GM19324 (cell line): ENCODE measurements at regions not wholly inside any gene's neighbourhood (a gene's known extent, or its start where the extent isn't known, plus 50 kb on each side); places are given as distances from the start of the nearest gene placed in this dataset.
A peak's percentile ranks its signal among the peaks of the same experiment; 100 is the strongest.
"Not testable (repeated sequence)": the region's sequence is repeated elsewhere in the genome, so short reads cannot be mapped to it uniquely, and the experiment has no call there.

ENCODE experiments used
- ATAC-seq: cut with Tn5 transposase; IDR thresholded peaks from one replicate; pipeline ENCODE4 v1.9.1; 2021; ENCODE audit warnings: mild to moderate bottlenecking, moderate library complexity; ENCODE audit not compliant: unreplicated experiment, low FRiP score

DNA sequence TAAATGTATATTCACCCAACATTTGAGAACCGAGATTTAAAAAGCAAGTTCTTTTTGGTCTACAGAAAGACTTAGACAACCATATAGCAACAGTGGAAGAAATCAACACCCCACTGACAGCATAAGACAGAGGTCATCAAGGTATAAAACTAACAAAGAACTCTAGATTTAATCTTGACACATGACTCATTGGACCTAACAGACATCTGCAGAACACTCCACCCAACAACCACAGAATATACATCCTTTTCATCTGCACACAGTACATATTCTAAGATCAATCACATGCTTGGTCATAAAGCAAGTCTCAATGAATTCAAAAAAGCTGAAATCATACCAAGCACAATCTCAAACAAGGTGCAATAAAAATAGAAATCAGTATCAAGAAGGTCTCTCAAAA lies 65.8 kb downstream of the SPIN4 start:
- no peak for ATAC-seq

DNA sequence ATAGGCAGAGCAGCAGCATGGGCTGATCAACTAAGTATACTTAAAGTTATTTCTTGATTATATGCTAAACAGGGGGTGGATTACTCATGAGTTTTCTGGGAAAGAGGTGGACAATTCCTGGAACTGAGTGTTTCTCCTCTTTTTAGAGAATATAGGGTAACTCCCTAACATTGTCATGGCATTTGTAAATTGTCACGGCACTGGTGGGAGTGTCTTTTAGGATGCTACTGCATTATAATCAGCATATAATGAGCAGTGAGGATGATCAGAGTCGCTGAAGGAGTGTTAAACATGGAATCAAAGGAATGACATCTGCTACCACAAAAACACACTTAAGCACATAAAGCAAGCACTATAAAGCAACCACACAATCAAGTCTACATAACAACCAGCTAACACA lies 66.5 kb downstream of the SPIN4 start:
- ATAC-seq: no peak

DNA sequence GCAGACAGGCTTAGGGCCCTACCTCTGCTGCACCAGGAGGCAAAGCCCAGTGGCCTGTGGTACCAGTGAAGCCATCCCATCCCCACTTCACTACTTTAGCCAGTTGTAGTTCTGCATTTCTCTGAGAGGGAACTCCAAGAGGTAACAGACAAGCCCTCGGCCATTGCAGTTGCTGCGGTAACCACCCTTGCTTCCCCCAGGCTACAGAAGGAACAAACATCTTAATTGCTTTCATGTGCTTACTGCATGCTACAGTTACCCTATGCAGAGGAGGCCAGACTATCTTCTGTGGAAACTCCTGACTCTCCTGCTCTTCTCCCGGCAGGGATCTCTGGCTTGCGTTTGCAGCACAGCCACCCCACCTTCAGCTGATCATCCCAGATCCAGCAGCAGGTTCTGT lies 67.8 kb downstream of the SPIN4 start:
- ATAC-seq: no peak

DNA sequence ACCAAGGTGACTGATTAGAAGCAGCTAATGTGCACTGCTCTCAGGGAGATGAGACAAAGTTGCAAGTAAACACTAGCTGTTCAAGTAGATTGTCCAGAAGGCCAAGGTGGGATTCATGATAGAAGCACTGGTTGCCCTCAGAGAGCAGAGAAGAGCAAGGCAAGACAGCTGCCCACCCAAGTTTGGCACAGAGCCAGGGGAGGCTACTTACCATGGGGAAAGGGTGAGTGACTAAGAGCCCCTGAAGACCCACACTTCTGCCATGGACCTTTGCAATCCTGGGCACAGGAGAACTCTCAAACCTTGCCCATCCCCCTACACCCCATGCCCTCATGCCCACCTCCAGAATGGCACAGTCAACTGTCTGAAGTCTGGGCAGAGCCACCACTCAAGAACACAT lies 68.3 kb downstream of the SPIN4 start:
- no peak for ATAC-seq

DNA sequence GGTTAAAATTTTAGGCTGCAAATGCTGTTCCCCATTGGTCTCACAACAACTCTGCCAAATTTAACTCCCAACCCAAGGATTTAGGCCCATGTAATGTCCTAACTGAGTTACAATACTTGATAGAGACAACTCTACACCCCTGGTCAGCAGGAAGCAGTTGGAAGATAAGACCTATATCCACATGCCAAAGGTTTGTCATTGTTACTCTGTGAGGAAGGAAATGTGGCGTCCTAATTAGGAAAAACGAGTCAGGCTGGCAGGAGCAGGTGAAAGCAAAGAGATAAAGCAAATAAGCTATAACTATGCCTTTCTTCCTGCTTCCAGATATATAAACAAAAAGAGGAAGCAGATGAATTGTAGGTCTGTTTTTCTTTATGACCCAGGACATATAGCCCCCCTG lies 69.1 kb downstream of the SPIN4 start:
- no peak for ATAC-seq

DNA sequence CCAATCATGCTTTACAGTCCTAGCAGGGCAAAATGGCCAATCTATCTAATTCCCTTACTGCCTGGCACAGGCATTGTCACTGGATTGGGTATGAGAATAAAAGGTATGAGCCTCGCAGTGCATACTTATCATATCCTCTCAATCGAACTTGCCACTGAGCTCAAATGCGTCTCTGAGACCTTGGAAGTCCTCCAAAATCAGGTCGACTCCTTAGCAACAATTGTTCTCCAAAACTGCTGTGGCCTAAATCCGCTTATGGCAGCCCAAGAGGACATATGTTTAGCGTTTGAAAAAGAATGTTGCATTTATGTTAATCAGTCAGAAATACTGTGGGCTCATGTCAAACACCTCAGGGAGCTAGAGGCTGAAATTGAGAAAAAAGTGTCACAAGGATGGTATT lies 69.7 kb downstream of the SPIN4 start:
- no peak for ATAC-seq

DNA sequence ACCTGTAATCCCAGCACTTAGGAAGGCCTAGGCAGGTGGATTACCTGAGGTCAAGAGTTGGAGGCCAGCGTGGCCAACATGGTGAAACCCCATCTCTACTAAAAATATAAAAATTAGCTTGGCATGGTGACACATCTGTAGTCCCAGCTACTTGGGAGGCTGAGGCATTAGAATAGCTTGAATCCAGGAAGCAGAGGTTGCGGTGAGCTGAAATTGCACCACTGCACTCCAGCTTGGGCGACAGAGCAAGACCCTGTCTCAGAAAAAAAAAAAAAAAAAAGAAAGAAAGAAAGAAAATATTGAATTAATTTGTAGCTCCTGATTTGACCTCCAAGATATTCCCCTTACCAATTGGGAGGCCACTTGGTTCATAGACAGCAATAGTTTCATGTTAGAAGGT lies 73.7 kb downstream of the SPIN4 start:
- ATAC-seq: not testable (repeated sequence)

DNA sequence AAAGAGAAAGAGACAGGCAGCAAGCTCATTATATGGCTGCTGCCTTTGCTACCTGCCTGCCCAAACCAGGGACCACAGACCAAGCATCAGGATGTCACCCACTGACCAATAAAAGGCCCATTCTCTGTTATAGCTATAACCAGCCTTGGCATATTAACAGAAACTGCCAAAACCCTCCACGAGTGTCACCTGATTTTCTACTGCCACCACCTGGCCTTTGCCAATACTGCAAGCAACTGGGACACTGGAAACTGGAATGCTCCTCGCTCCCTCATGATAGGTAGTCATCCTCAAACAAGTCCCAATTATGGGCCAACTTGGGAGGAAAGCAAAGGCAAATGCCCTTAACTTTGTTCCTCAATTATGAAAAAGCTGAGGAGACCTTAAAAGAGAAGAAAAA lies 76.0 kb downstream of the SPIN4 start:
- ATAC-seq: no peak

DNA sequence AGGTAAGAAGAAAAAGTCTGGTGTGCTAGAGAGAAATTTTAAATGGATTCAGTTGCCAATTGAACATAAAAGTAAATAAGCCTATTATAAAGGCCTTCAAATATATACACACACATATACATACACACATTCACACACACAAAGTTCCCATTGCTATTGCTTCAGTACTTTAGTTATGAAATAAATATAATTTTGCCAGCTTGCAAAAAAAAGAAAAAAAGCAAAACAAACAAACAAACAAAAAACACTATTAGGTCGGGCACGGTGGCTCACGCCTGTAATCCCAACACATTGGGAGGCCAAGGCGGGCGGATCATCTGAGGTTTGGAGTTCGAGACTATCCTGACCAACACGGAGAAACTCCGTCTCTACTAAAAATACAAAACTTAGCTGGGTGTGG lies 80.3 kb downstream of the SPIN4 start:
- ATAC-seq: no peak

DNA sequence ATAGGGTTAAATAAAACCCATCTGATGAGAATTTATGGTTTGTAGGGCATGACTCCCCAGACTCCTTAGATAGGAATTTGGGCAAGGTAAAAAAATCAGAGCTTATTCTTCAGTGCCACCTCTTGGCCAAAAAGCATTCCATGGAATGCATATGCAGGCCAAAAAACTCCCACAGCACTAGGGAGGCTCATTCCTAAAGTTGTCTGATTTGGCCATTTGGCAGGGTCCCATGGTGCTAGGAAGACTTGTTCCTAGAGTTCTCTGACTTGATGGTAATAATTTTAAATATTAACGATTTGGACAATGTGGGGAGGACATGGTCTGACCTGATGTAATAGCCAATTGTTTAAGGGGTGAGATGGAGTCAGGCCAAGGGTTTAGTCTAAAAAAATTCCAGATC lies 93.0 kb downstream of the SPIN4 start:
- ATAC-seq: no peak

DNA sequence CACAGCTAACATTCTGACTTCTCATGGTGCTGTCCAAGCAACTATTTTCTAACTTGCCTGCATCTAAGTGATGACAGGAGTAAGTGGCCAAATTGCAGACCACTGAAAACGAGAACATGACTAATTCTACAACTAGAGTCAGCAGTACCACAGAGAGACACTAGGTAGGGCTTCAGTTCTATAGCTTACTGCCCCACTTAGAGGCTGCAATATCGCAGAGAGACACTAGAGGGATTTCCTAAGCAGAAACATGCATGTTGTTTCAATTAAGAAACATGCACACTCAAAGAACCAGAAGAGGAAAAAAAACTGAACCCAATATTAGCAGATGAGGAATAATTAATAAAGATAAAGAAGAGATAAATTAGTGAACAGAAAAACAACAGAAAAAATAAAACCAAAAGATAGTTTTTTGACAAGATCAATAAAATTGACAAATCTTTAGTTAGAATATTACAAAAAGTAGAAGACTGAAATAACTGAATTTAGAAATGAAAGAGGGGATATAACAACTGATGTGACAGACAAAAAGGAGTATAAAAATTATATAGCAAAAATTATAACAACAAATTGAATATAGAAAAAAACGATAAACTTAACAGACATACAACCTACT lies 100.8 kb downstream of the SPIN4 start:
- ATAC-seq: peak; percentile 98

DNA sequence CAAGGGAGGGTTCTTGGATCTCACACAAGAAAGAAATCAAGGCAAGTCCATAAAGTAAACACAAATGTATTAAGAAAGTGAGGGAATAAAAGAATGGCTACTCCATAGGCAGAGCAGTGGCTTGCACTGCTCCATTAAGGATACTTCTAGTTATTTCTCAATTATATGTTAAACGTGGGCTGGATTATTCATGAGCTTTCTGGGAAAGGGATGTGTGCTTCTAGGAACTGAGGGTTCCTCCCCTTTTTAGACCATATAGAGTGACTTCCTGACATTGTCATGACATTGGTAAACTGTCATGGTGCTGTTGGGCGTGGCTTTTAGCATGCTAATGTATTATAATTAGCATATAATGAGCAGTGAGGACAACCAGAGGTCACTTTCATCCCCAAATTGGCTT lies 108.4 kb downstream of the SPIN4 start:
- ATAC-seq: not testable (repeated sequence)

DNA sequence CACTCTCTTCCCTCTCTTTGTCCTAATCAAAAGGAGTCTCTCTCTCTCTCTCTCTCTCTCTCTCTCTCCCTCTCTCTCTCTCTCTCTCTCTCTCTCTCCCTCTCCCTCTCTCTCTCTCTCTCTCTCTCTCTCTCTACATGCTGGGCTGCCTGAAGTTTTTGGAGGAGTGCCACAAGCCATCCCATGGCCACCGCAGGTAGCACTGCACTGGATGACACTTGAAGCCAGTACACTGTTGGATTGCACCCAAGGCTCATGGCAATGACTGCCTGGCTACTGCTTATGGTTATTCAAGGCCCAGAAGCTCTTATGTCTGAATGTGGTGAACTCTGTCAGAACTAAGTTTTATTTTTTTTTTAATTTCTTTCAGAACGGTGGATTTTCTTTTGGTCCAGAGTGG lies 115.2 kb downstream of the SPIN4 start:
- not testable (repeated sequence) for ATAC-seq

DNA sequence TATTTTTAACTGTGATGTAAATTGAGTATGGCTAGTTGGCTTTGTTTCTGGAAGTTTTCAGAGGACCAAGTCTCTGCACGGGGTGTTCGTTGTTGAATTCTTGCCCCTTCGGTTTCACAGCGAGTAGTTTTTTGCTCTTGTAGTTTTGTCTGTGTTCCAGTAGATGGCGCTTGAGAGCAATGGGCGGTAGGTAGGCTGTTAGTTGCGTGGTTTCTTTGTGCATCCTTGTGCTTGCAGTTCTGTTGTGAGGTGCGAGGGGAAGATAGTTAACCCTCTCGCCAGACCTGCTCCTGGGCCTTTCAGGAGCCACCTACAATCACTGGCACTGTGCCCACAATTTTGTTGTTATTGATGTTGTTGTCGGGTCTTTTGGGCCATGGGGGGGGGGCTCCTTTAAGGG lies 118.1 kb downstream of the SPIN4 start:
- ATAC-seq: not testable (repeated sequence)

DNA sequence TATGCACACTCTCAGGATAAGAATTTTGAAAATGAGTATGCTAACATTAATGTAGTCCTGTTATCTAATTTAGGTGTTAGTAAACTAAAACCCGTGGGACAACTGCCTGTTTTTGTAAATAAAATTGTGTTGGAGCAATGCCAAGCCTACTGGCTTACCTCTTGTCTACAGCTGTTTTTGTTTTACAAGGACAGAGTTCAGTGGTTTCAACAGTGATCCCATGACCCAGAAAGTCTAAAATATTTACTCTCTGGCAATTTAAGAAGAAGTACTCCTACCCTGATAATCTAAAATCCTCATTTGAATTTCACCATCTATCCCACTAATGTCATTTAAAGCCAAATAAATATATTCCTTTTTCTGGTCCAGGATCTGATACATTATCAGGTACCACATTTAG lies 132.9 kb downstream of the SPIN4 start:
- not testable (repeated sequence) for ATAC-seq

DNA sequence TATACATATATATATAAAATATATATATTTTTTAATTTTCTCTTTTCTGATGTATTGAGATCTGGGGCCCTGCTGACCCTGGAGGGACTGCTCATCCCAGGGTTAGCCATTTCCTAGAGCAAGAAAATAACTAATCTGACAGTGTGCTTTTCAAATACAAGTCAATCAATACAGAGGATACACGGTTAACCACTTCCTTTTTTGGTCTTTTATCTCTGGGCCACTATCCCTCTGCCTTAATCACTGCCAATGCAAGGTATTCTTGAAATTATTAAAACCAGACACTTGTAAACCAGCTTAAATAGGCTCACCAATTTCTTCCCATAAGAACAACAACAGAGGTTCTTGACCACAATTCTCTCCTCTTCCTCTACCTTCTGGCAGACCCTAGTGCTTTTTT lies 133.6 kb downstream of the SPIN4 start:
- ATAC-seq: not testable (repeated sequence)

DNA sequence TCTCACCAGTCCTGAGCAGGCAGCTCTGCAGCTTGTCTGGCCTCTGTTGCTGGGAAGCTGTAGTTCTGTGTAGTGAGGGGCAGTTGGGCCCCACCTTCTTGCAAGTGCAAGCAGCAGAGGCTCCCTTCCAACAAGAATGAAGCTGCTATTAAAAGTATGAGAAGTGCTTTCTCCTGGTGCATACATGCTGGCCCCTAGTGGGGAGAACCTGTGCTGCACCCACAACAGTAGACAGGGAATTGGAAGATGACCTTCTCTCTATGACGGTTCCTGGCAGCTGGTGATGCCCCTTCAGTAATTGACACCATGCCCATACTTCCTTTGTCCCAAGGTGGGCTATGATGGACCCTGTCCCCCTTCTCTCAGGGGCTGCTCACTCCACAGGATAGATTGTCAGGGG lies 141.5 kb downstream of the SPIN4 start:
- not testable (repeated sequence) for ATAC-seq

DNA sequence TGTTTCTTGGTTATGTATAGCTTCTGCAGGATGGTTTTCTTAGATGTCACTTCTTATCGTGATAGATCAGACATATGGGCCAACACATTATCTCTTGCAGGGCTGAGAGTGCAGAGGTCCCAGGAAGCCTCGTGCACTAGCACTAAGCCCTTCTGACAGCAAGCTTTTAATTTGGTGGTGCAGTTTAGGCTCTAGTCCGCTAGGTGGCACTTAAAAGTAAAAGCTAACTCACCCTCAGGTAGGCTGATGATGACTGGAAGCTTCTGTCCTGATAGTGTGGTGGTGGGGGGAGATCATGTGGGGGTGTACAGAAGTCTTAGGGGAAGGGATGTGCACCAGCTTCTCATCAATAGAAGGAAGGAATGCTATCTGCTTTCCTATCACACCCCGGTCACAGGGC lies 142.0 kb downstream of the SPIN4 start:
- ATAC-seq: not testable (repeated sequence)

DNA sequence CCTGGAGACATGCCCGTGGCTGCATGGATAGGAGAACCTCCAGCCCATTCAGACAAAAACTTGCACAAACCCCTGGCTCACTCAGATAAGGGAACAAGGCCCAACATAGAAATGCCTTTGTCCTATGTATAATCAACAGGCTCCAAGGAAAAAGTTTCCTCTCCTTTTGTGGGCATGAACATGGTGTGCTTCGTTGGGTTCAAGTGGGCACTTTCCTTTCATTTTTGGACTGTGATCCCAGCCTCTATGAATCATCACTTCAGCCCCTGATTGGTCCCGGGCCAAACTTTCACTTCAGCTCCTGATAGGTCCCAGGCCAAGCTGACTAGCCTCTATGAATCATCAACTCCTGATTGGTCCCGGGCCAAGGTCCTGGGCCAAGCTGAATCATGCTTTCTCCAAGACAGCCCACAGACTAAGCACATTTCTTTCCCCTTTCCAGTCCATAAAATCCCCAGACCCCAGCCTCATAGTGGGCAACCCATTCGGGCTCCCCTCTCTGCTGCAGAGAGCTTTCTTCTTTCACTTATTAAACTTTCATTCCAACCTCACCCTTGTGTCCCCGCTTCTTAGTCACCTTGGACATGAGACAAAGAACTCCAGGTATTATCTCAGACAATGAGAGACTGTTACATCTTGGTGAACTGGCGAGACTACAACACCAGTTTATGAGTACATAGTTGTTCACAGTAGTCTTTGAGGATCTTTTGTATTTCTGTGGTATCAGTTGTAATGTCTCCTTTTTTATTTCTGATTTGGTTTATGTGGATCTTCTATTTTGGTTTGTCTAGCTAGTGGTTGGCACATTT lies 146.7 kb downstream of the SPIN4 start:
- ATAC-seq: not testable (repeated sequence)

DNA sequence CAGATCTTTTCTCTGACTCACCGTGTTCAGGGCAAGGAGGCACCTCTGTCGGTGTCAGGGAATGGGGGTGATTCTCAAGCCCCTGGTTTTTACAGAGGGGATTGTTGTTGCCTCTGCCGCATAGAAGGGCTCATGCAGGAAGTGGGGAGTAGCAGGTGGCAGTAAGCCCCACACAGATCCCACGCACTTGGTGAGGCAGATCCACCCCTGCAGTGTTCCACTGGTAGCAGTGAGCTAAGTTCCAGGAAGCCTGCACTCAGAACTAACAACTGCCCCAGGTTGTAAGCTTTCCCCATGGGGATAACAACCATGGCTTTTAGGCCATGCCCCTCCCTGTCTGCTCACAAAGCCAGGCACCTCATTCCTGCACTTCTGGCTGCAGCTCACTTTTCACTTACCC lies 149.1 kb downstream of the SPIN4 start:
- ATAC-seq: not testable (repeated sequence)

DNA sequence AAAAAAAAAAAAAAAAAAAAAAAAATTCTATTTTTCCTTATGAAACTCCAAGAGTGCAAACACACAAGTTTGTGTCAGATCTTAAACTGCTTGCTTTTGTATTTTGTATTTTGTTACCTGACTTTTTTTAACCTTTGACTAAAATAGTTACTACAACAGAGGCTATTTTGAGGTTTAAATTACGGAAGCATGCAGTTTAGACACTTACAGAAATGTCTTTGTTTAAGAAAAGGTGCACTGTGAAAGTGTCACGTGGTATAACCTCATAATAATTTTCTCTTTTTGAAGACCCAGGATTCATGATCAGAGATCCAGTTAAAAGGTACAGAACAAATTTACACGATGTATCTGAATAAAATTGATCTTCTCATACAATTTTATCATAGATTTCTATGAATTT lies 152.4 kb downstream of the SPIN4 start:
- not testable (repeated sequence) for ATAC-seq

DNA sequence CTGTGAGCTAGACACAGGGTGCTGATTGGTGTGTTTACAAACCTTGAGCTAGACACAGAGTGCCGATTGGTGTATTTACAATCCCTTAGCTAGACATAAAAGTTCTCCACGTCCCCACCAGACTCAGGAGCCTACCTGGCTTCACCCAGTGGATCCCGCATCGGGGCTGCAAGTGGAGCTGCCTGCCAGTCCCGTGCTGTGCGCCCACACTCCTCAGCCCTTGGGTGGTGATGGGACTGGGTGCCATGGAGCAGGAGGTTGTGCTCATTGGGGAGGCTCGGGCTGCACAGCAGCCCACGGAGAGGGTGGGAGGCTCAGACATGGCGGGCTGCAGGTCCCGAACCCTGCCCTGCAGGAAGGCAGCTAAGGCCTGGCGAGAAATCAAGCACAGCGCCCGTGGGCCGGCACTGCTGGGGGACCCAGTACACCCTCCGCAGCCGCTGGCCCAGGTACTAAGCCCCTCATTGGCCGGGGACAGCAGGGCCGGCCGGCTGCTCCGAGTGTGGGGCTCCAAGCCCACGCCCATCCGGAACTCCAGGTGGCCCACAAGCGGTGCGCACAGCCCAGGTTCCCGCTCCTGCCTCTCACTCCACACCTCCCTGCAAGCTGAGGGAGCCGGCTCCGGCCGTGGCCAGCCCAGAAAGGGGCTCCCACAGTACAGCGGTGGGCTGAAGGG lies 158.6 kb downstream of the SPIN4 start:
- not testable (repeated sequence) for ATAC-seq
